Endothelial cell (in vitro differentiated cells): ENCODE measurements at regions not wholly inside any gene's neighbourhood (a gene's known extent, or its start where the extent isn't known, plus 50 kb on each side); places are given as distances from the start of the nearest gene placed in this dataset.

Experiments
- DNase-seq: peaks from one replicate; pipeline ENCODE4 v3.0.0; 2021; ENCODE audit warnings: low spot score
- H3K27ac Mint-ChIP-seq: one replicate; pipeline ENCODE4 v1.8.0; 2021; ENCODE audit warnings: mixed read lengths, inconsistent platforms; ENCODE audit not compliant: unreplicated experiment
- H3K27me3 Mint-ChIP-seq: one replicate; pipeline ENCODE4 v1.8.0; 2021; ENCODE audit warnings: mild to moderate bottlenecking, moderate library complexity, mixed read lengths, inconsistent platforms; ENCODE audit not compliant: unreplicated experiment
- H3K36me3 Mint-ChIP-seq: one replicate; pipeline ENCODE4 v1.8.0; 2021; ENCODE audit warnings: mild to moderate bottlenecking, low read depth, mixed read lengths, inconsistent platforms; ENCODE audit not compliant: unreplicated experiment
- H3K4me1 Mint-ChIP-seq: one replicate; pipeline ENCODE4 v1.8.0; 2021; ENCODE audit warnings: mild to moderate bottlenecking, mixed read lengths, inconsistent platforms; ENCODE audit not compliant: unreplicated experiment
- H3K4me3 Mint-ChIP-seq: one replicate; pipeline ENCODE4 v1.8.0; 2021; ENCODE audit warnings: mild to moderate bottlenecking, mixed read lengths, inconsistent platforms; ENCODE audit not compliant: unreplicated experiment
- H3K9me3 Mint-ChIP-seq: one replicate; pipeline ENCODE4 v1.8.0; 2021; ENCODE audit warnings: mixed read lengths, inconsistent platforms; ENCODE audit not compliant: unreplicated experiment
- TF ChIP-seq, protein P1 (sequence below): fragments of 200-600 bp; sonication (generic); IDR thresholded peaks from one replicate; pipeline ENCODE4 v1.5.0; 2021; ENCODE audit warnings: antibody characterized with exemption; ENCODE audit not compliant: unreplicated experiment

DNA sequence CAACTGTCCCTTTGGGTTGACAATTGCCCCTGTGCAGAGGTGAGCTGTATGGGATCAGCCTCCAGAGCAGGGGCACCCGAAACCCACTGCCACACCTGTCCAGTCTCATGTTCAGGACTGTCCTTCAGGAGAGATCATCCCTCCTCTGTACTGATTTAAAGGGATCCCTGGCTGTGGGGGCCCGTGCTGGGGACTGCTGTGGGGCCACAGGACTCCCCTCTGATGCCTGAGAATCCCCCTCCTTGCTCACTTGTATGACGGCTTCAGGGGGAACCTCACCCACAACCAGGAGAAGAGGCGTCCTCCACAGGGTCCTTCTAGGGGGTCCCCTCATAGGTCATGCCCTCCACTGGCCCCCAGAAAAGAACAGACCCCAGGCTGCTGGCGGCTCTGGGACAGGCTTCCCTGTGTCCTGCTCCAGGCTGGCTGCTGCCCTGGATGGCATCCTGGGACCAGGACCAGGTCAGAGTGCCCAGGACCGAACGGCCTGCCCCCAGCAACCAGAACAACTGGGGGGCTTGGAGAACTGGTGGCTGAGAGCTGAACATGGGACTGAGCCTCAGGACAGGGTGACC is 77.5 kb upstream of the ACTRT2 start:
- Mint-ChIP-seq H3K9me3 (no peaks in the 10 kb centered on the region), H3K27ac (no peak overlapping the region), H3K27me3 (peaks cover 5% of the 10 kb centered on the region), H3K36me3 (peaks cover 3% of the 10 kb centered on the region), H3K4me1 (no peaks in the 10 kb centered on the region), H3K4me3 (no peak overlapping the region)
- no peak for DNase-seq
- TF ChIP-seq, protein P1, sequence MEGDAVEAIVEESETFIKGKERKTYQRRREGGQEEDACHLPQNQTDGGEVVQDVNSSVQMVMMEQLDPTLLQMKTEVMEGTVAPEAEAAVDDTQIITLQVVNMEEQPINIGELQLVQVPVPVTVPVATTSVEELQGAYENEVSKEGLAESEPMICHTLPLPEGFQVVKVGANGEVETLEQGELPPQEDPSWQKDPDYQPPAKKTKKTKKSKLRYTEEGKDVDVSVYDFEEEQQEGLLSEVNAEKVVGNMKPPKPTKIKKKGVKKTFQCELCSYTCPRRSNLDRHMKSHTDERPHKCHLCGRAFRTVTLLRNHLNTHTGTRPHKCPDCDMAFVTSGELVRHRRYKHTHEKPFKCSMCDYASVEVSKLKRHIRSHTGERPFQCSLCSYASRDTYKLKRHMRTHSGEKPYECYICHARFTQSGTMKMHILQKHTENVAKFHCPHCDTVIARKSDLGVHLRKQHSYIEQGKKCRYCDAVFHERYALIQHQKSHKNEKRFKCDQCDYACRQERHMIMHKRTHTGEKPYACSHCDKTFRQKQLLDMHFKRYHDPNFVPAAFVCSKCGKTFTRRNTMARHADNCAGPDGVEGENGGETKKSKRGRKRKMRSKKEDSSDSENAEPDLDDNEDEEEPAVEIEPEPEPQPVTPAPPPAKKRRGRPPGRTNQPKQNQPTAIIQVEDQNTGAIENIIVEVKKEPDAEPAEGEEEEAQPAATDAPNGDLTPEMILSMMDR = no peak

DNA sequence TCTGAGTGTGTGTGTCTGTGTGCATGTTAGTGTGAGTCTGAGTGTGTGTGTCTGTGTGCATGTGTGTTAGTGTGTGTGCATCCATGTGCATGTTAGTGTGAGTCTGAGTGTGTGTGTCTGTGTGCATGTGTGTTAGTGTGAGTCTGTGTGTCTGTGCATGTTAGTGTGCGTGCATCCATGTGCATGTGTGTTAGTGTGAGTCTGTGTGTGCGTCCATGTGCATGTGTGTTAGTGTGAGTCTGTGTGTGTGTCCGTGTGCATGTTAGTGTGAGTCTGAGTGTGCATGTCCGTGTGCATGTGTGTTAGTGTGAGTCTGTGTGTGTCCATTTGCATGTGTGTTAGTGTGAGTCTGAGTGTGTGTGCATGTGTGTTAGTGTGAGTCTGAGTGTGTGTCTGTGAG is 76.6 kb upstream of the ACTRT2 start:
- Mint-ChIP-seq H3K27me3 (peaks cover 5% of the 10 kb centered on the region), H3K4me3 (no peak overlapping the region), H3K9me3 (no peaks in the 10 kb centered on the region), H3K4me1 (no peaks in the 10 kb centered on the region), H3K36me3 (peaks cover 3% of the 10 kb centered on the region), H3K27ac (no peak overlapping the region)
- TF ChIP-seq, protein P1 = no peak
- no peak for DNase-seq

DNA sequence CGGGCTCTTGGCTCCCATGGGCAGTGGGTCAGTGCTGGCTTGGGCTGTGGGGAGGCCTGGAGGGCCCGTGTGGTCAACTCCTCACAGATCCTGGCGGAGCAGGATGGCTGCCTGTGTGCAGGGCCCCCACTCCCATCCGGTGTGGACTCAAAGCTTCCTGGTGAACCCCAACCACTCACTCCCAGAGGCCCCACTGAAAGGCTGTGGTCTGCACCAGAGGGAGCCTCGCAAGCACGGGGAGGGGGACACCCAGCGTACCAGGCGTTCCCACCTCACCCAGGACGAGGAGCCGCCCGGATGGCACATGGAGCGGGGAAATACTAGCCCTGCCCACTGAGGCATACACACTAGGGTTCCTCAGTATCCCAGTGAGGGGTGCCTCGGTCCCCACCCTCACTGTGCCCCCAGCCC is 75.4 kb upstream of the ACTRT2 start:
- no peak overlapping the region for H3K27ac Mint-ChIP-seq
- no peaks in the 10 kb centered on the region for H3K9me3 Mint-ChIP-seq
- H3K4me3 Mint-ChIP-seq = no peak overlapping the region
- no peaks in the 10 kb centered on the region for H3K36me3 Mint-ChIP-seq
- peaks cover 8% of the 10 kb centered on the region for H3K27me3 Mint-ChIP-seq
- TF ChIP-seq, protein P1 = no peak
- no peaks in the 10 kb centered on the region for H3K4me1 Mint-ChIP-seq
- DNase-seq = no peak

DNA sequence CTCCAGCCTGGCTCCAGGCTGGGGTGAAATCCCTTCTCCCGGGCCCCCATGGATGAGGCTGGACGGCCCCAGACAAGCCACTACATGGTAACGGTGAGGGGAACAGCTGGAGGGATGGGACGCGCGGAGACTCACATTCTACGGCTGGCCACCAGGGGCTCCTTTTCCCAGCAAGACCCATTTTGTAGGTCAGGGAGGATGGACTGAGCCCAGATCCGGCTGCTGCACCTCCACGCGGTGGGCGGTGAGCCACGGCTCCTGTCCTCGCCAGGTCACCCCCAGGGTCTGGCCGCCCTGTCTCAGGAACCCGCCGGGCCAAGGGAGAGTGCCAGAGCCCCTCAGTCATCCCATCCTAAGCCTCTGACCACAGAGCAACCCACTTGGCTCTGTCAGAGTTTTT is 75.0 kb upstream of the ACTRT2 start:
- Mint-ChIP-seq H3K36me3 (no peaks in the 10 kb centered on the region), H3K4me3 (no peak overlapping the region), H3K9me3 (no peaks in the 10 kb centered on the region), H3K27ac (no peak overlapping the region), H3K4me1 (no peaks in the 10 kb centered on the region), H3K27me3 (peaks cover 8% of the 10 kb centered on the region)
- TF ChIP-seq, protein P1 = no peak
- peak; percentile 24 for DNase-seq

DNA sequence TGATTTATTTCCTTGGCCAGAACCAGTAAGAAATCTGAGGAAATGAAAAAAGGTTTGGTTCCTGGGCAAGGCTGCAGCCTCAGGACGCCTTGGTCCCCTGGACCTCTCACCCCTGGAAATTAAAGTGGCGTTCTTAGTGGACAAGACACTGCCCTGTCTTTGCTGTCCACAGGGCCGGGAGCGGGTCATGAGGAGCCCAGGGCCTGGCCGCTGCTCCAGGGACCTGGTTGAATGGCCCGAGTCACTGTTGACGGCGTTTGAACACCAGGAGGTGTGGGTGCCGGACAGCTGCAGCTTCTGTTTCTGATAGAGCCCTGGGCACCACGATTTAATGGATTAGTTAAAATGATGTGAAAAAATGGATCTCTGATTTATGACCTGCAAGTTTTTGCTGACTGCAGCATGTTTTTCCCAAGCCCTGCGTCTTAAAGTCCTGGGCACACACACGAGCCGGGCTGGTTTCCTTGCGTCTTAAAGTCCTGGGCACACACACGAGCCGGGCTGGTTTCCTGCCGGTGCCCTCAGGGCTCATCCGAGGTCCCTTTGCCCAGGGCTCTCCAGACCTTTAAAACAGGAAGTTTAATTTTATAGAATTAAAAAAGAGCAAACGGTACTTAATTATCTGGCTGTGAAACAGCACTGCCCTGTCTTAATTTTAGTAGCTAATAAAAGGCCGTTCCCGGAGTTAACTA is 74.1 kb upstream of the ACTRT2 start:
- no peaks in the 10 kb centered on the region for H3K9me3 Mint-ChIP-seq

More for the DNA sequence above, 74.1 kb upstream of the ACTRT2 start:
- no peak overlapping the region for H3K4me3 Mint-ChIP-seq
- no peaks in the 10 kb centered on the region for H3K36me3 Mint-ChIP-seq
- H3K27me3 Mint-ChIP-seq = peaks cover 8% of the 10 kb centered on the region
- TF ChIP-seq, protein P1 = no peak
- no peaks in the 10 kb centered on the region for H3K4me1 Mint-ChIP-seq
- DNase-seq = no peak
- no peak overlapping the region for H3K27ac Mint-ChIP-seq
